ENCODE measurements at regions not wholly inside any gene's neighbourhood (a gene's known extent, or its start where the extent isn't known, plus 50 kb on each side); places are given as distances from the start of the nearest gene placed in this dataset.
"Not testable (repeated sequence)": the region's sequence is repeated elsewhere in the genome, so short reads cannot be mapped to it uniquely, and the experiment has no call there.

- Histone ChIP-seq H3K9me3 (replicated peaks in 1 of 3) (no peaks in the 10 kb centered on the region), H3K36me3 (replicated peaks in 1 of 2) (no peaks in the 10 kb centered on the region), H3K27ac (no peak overlapping the region), H3K4me1 (replicated peaks in 1 of 2) (no peaks in the 10 kb centered on the region), H3K27me3 (no peaks in the 10 kb centered on the region), H3K4me3 (no peak overlapping the region)
- DNase-seq, result no peak
- intact Hi-C loops (cut with DNase I), result no loop called here
- TF ChIP-seq, protein P1, sequence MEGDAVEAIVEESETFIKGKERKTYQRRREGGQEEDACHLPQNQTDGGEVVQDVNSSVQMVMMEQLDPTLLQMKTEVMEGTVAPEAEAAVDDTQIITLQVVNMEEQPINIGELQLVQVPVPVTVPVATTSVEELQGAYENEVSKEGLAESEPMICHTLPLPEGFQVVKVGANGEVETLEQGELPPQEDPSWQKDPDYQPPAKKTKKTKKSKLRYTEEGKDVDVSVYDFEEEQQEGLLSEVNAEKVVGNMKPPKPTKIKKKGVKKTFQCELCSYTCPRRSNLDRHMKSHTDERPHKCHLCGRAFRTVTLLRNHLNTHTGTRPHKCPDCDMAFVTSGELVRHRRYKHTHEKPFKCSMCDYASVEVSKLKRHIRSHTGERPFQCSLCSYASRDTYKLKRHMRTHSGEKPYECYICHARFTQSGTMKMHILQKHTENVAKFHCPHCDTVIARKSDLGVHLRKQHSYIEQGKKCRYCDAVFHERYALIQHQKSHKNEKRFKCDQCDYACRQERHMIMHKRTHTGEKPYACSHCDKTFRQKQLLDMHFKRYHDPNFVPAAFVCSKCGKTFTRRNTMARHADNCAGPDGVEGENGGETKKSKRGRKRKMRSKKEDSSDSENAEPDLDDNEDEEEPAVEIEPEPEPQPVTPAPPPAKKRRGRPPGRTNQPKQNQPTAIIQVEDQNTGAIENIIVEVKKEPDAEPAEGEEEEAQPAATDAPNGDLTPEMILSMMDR (IDR thresholded peaks at IDR 0.05), result no peak
- no peak for TF ChIP-seq POLR2A (IDR thresholded peaks at IDR 0.05)
- 57 to 85% (median 76%) methylated on average over 3 of the region's 3 CpGs for WGBS, 4 donors
Observed at GRCh38 chr1:168408539-168408865, 127.8 kb downstream of the TBX19 start.

DNA sequence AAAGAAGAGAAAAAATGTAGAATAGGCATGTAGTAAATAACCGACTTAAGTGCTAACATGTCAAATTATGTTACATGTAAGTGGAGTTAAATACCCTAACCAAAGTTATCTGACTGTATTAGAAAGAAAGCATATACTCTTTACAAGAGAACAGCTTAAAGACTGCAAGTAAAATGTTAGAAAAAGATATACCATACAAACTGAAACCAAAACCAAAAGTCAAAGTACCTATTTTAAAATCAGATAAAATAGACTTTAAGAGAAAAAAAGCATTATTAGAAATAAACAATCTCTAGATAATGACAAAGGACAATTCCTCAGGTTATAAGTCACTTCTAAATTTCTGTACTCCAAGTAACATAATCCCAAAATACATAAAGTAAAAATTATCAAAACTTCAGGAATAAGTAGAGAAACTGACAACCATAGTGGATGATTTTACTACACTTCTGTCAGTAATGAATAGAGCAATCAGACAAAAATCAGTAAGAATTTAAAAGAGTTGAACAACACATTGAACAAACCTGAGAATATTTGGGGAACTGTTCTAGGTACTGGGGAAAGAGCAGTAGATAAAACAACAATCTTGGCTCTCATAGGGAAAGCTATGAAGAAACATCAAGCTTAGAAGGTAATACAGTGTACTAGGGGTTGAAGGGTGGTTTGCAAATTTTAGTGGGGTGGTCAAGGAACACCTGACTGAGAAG is 127.3 kb downstream of the TBX19 start:
- H3K4me1 ChIP-seq (replicated peaks in 1 of 2), result no peaks in the 10 kb centered on the region
- H3K4me3 ChIP-seq, result no peak overlapping the region
- intact Hi-C loops (cut with DNase I), result no loop called here
- H3K9me3 ChIP-seq (replicated peaks in 1 of 3), result no peaks in the 10 kb centered on the region
- DNase-seq, result no peak
- no peaks in the 10 kb centered on the region for H3K36me3 ChIP-seq (replicated peaks in 1 of 2)
- no peaks in the 10 kb centered on the region for H3K27me3 ChIP-seq
- no peak overlapping the region for H3K27ac ChIP-seq
- 77 to 92% (median 85%) methylated on average over 1 of the region's 1 CpG for WGBS, 4 donors
- TF ChIP-seq, protein P1 (IDR thresholded peaks at IDR 0.05), result no peak
- no peak for TF ChIP-seq POLR2A (IDR thresholded peaks at IDR 0.05)

DNA sequence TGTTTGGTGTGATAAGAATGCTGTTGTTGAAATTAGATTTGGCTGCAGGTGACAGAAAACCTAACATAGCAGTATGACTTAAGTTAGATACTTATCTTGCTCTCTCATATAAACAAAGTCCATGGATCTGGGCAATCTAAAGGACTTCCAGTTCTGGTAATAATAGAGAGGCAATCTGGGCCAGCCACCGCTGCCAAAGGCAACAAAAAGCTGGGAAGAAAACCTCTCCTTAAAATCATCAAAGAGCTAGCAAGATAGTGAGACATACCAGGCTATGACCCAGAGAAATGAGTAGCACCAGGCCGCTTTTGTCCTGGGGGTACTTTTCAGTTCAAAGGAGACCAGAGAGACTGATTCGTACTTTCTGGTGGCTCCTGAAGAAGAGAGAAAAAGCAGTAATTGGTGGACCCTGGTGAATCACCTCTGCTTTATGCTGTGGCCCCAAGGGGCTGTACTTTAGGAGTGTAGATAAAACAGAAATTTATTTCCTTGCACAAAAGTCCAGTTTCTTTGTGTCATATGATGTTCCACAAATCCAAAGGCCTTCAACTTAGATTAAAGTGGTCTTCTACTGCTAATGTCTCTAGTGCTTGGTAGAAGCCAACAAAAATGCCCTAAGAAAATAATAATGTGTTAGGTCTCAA is 125.4 kb downstream of the TBX19 start:
- intact Hi-C loops (cut with DNase I), result no loop called here
- Histone ChIP-seq H3K27me3 (no peaks in the 10 kb centered on the region), H3K9me3 (replicated peaks in 1 of 3) (no peaks in the 10 kb centered on the region), H3K4me3 (no peak overlapping the region), H3K27ac (no peak overlapping the region), H3K36me3 (replicated peaks in 1 of 2) (no peaks in the 10 kb centered on the region), H3K4me1 (replicated peaks in 1 of 2) (no peaks in the 10 kb centered on the region)
- 83 to 90% (median 85%) methylated on average over 3 of the region's 3 CpGs for WGBS, 4 donors
- DNase-seq, result no peak
- TF ChIP-seq POLR2A (IDR thresholded peaks at IDR 0.05), result no peak
- TF ChIP-seq, protein P1 (IDR thresholded peaks at IDR 0.05), result no peak

GRCh38 chr1:168403140-168403539 is 122.5 kb downstream of the TBX19 start:
- Histone ChIP-seq H3K9me3 (replicated peaks in 1 of 3) (no peaks in the 10 kb centered on the region), H3K4me3 (no peak overlapping the region), H3K4me1 (replicated peaks in 1 of 2) (no peaks in the 10 kb centered on the region), H3K36me3 (replicated peaks in 1 of 2) (no peaks in the 10 kb centered on the region), H3K27ac (no peak overlapping the region), H3K27me3 (no peaks in the 10 kb centered on the region)
- no peak for DNase-seq
- WGBS, 4 donors, result 84 to 92% (median 89%) methylated on average over 2 of the region's 2 CpGs
- no peak for TF ChIP-seq POLR2A (IDR thresholded peaks at IDR 0.05)
- TF ChIP-seq, protein P1 (IDR thresholded peaks at IDR 0.05), result no peak
- intact Hi-C loops (cut with DNase I), result no loop called here

DNA sequence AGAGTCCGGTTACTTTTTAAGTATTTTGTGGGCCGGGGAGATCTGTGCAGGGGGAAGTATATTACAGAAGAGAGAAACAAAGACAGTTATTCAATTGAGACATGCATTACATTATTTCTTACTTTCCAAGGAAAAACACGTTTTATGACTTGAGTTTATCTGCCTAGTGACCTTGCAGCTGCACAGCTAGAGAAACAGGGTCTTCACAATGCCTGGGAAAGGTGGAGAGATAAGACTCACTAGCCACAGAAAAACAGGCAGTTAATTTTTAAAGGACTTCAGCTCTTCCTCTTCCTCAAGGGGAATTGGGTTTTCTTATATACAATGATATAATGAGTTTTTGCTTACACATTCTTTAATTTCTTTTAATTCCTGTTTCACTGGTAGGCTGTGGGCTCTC is 121.8 kb downstream of the TBX19 start:
- H3K36me3 ChIP-seq (replicated peaks in 1 of 2); H3K9me3 ChIP-seq (replicated peaks in 1 of 3); H3K4me1 ChIP-seq (replicated peaks in 1 of 2); H3K4me3 ChIP-seq; H3K27ac ChIP-seq; H3K27me3 ChIP-seq; intact Hi-C loops (cut with DNase I); DNase-seq: not testable (repeated sequence)
- 44 to 55% (median 52%) methylated on average over 3 of the region's 3 CpGs for WGBS, 4 donors

All from adrenal gland (tissue), 9 donors.